Fibroblast of skin of left biceps (primary cell): ENCODE measurements at regions not wholly inside any gene's neighbourhood (a gene's known extent, or its start where the extent isn't known, plus 50 kb on each side); places are given as distances from the start of the nearest gene placed in this dataset.

Experiments
- DNase-seq, 2 experiments: peaks; one replicate each; pipeline ENCODE4 v3.0.0-alpha.2; 2013; ENCODE audit warnings: low read depth in 2 of 2

DNA sequence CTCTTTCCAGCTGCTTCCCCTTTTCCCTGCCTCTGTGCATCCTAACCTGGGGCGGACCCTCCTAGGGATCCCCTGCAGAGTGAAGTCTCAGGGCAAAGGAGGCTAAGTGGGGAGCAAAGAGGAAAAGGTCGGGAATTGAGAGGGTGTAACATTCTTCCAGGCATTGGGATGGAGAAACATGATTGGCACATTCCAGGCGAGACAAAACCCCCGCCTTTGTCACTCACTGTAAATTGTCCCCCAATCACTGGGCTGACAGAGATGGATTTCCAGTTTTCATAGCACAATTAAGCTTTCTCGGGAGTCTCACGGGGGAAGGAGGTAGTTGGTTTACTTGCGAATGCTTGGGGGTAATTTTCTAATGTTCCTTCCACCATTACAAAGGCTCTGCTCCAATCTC is 74.9 kb downstream of the MIAT start:
- no peak for DNase-seq

DNA sequence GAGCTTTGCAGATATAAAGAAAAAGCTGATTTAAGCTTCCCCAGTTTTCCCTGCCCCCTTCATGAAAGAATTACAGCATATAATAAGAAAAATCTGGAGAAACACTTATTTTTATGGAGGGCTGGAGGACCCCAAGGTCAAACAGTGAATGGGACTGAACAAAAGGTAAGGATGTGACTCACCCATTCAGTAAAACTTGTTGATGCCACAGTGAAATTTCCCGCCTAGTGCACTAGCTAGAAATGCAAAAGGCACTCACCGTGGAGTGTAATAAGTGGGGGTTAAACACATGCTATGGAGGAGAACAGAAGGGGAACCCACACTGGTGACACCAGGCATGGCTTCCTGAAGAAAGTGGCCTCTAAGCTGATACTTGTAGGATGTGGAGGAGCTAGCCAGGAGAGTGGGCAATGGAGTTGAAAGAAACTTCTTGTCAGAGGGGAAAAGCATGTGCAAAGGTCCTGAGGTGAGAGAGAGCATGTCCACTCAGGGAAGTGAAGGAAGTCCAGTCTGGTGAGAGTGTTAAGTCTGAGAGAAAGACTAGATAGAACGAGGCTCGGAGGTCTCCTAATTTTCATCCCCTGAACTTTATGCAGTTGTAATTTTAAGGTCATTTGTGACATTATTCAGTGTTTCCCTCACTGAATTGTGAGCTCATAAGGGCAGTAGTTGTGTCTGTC is 77.1 kb downstream of the MIAT start:
- DNase-seq: no peak

DNA sequence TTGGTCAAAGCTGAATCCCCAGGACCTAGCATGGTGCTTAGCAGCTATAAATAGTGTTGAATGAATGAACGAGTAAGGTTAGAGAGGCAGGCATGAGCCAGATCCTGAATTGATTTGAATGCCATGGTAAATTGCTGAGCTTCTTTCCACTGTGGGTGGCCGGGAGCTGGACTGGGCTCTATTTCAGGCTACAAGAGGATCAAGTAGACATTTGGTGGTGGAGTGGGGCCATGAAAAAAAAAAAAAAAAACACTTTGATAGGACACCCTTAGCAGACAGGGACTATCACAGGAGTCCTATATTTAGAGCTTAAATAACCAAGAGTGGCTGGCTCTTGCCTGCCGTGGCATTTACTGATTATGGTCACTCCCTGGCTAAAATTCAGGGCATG is 77.6 kb downstream of the MIAT start:
- DNase-seq: no peak

DNA sequence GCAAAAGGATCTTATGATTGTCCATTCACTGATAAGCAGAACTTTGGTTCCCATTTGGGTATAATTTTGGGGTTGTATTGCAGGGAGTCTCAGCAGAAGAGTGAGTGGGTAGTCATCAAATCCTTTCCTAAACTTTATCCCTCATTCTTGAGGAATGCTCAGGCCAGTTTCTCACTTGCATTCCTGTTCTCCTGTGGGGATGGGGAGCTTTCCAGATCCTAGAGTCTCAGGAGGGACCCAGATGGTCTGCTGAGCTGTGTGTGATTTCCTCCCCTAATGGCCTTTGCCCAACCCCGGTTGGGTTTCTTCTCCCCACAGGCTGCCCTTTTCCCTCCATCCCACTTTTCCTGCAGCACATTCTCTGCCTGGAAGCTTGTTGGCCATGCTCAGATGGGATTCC is 79.9 kb downstream of the MIAT start:
- peak in 1 of 2 experiments; percentile 33 for DNase-seq

DNA sequence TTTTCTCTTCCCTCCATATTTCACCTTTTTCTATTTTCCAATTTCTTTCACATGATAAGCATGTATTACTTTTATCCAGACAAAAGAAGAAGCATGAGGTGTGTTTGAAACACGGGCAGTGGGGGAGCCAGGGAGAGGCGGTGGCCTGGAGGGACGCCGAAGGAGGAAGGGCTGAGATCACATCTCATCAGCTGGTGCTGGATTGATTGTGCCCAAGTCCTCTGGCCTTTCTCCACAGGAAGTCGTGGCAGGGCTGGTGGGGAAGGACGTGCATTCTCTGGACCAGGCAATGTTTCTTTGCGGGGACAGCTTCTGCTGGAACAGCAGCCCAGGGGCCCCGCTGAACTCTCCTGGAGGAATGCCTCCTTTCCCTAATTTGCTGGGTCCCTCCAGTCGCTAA is 82.9 kb downstream of the MIAT start:
- DNase-seq: no peak

DNA sequence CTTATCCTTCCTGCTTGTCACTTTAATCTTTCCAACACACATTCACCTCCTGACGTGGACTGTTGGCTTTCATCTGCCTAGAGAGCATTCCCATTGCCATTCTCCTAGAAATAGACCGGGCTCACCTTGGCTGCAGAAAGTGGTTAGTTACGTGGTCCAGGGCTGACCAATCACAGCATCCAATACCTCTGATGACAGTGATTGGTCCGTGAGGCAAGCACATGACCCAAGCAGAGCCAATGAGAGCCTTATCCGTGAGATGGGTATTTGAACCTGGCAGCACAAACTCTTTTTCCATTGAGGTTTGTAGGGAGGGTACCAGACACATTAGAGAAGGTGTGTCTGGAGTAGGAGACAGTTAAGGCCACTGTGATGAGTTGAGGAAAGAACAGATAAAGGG is 85.8 kb downstream of the MIAT start:
- no peak for DNase-seq

DNA sequence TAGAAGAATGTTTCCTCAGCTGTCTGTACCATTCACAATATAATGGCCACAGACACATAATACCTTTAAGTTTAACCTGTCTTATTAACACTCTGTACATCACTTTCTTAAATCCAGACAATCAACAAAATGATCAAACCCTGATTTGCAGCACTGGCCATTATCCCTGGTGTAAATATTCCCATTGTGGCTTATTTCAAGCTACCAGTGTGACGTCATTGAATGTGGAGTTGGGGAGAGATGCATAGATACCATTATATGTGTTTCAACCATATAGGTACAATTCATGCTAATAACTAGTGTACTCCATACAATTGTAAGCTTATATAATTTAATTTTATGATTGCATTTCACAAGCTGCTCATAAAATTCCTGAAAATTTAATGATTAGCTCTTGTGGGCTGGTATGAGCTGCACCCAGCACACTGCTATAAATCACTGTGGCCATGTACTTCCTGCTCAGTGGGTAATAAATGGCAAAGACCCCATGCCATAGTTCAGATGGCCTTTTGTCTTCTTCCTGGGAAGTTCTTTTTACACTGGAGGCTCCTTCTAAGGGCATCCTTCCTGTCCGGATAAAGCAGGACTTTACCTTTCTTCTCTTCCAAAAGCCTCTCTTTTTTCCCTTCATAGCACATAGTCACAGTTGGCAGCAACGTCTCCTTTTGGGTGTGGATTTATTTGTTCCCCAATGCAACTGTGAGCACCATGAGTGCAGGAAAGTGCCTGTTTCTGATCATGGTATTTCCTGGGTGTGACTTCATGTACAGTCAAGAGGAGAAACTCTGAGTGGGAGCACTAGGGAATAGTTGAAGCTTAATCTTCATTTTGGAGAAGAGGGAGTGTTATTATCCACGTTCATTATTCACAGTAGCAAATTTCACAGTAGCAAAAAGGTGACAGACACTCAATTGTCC is 87.8 kb downstream of the MIAT start:
- DNase-seq: no peak

DNA sequence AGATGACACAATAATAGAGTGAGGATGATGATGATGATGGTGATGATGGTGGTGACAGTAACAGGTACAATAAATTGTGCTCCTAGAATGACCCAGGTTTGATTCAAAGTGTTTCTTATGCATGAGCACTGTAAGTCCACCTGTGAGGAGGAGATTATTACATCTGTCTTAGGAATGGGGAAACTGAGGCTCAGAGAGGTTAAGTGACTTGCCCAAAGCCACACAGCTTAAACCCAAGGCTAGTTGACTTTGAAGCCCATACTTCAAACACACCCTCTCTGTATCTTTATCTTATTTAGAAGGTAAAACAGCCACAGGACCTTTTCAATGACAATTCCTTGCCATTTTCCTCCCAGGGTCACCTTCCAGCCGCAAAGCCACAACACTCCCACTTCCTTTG is 88.9 kb downstream of the MIAT start:
- DNase-seq: no peak

DNA sequence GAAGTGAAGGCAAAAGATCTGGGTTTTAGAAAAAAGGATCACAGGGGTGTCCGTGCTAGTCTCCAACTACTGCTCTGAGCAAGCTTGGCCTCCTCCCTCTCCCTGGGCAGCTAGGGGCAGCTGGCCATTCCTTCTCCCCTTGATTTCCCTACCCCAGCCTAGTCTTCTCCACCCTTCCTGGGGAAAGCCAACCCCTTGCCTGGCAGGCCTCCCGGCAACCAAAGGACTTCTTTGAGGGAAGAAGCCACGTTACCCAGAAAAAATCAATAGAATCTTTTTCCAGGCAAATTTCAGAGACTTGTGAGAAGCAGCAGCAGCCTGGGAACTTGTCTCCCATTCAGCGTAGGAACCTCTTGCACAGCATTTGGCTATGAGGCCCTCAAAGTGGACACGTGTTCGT is 91.5 kb downstream of the MIAT start:
- DNase-seq: no peak

DNA sequence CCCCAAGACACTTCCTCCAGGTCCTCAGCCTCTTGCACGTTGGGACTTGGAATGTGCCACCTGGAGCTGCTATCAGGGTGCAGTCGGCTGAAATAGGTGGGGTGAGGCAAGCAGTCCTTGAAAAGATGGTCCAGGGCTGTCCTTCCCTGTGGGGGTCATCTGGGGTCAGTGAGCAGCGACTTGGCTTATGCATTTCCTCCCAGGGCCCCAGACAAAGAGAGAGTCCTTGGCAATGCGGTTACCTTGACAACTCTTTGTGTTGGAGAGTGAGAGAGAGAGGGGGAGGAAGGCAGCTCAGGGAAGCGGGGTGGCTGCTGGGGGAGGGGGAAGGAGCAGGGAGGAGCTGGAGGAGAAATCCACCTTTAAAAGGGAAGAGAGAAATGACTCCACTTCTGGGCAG is 93.8 kb downstream of the MIAT start:
- DNase-seq: no peak

DNA sequence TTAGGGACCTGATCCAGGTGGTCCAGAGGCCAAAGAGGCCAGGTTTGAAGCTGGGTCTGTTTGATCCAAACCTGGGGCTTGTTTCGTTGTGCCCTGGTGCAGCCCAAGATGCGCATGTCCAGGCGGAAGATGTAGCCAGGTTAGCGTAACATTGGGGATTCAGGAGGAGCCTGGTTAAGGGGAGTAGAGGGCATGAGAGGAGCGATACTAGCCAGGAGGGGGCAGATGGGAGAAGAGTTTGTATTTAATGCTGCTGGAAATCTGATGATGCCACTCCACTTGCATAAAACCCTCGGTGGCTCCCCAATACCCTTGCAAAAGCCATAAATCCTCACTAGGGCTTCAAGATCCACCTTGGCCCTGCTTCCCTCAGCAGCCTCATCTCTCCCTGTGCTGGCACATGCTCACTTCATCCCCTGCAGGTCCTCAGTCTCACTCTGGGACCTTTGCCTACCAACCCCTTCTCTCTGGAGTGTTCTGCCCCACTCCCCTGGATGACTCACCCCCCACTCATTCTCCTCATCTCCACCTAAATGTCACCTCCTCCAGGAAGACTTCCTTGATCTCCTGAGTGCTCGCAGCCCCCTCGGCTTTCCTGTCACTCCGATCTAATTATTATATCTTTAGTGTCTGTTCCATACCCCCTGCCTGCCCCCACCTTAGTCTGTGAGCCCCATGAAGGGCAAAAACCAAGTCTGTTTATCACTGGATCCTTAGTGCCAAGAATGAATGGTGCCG is 95.9 kb downstream of the MIAT start:
- no peak for DNase-seq

DNA sequence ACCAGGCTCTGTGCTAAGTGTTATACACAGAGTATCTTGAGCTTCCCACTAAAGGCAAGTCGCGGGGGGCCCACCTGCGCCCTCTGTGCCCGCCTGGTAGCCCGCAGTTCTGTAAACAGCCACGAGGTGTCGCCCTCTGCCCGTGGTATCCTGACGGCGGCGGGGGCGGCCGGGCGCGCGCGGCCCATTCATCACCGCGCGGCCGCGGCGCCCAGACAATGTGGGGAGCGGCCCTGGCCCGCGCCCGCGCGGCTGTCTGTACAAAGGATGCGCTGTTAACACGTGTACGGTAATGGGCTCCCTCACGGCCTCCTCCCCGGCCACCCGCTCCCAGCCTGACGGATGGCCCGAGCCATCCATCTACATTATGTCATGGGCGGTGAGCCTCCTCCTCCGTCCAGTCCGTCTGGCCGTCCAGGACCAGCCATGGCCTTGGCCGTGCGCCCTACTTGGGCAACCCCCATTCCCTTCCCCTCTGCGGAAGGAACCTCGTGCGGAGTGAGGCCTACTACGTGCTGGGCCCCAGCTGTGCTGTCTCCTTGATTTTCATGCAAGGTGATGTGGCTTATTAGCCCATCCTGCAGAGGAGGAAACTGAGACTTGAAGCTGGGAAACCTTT is 99.4 kb downstream of the MIAT start:
- DNase-seq: no peak

DNA sequence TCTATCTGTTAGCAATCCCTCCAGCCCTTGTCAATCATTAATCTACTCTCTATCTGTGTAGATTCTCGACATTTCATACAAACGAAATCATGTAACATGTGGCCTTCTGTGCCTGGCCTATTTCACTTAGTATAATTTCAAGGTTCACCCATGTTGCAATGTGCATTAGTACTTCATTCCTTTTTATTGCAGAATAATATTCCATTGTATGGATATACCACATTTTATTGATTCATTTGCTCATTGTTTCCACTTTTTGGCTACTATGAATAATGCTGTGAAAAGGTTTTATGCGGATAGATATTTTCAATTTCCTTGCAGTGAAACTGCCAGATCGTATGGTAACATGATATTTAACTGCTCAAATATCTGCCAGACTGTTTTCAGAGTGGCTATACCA is 100.1 kb downstream of the MIAT start:
- no peak for DNase-seq

DNA sequence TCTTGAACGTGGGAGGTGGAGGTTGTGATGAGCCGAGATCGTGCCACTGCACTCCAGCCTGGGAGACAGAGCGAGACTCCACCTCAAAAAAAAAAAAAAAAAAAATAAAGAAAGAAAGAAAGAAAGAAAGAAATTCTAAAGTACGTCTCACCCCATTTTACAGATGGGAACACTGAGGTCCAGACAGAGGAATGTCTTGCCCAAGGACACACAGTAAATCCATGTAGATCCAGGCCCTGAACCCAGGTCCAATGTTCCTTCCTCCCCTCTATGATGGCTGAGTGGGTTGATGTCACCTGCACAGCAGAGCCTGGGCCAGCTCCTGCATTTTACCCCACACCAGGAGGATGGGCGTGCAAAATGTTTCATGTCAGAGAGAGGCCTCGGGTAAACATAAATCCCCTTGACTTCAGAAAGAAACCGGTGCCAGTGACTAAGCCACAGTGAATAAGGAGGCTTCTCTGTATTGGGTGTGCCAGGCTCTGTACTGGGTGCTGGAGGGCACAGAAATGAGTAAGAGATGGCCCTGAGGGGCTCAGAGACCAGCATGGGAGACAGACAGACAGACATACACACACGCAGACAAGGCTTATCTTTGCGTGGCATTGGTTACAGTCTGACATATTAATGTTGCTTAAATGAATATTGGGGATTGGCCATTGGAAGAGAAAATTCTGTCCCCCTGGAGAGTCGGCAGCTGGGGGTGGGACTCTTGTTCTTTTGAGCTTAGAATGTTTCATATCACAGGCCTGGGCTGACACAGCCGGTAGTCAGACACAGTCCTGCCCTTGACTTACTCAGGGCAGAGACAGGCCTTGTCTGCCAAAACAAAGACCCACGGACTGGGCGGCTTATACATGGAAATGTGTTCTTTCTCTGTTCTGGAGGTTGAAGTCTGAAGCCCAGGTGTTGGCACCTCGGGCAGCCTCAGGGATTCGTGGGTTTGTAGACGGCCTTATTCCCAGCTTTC is 105.4 kb downstream of the MIAT start:
- DNase-seq: no peak

DNA sequence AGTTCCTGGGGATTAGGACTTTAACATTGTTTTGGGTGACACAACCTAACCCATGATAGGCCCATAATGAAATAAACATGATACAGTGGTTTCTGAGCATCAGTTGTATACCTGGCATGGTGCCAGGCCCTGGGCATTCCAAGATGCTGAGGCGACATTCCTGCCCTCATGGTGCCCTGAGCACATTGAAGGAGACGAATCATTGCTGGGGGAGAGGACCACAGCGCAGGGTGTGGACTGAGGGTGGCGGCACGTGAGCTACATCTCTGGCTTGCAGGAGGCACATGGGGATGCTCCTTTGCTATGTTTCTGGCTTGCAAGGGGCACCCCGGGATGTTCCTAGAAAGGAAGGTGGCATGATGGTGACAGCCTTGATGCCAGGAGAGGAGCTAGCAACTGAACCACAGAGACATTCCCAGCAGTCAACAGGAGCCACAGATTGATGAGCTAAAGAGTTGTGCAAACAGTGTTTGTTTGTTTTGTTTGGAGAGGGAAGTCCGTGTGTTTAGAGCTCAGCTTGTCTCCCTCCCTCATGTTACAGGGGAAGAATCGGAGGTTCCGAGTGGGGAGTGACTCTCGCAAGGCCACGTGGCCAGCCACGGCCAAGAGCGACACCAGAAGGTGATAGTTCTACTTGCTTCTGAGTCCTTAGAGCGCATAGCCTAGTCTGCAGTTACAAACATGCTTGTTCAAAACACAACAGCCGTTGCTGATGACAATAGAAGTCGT is 106.4 kb downstream of the MIAT start:
- DNase-seq: peak in 1 of 2 experiments; percentile 37

DNA sequence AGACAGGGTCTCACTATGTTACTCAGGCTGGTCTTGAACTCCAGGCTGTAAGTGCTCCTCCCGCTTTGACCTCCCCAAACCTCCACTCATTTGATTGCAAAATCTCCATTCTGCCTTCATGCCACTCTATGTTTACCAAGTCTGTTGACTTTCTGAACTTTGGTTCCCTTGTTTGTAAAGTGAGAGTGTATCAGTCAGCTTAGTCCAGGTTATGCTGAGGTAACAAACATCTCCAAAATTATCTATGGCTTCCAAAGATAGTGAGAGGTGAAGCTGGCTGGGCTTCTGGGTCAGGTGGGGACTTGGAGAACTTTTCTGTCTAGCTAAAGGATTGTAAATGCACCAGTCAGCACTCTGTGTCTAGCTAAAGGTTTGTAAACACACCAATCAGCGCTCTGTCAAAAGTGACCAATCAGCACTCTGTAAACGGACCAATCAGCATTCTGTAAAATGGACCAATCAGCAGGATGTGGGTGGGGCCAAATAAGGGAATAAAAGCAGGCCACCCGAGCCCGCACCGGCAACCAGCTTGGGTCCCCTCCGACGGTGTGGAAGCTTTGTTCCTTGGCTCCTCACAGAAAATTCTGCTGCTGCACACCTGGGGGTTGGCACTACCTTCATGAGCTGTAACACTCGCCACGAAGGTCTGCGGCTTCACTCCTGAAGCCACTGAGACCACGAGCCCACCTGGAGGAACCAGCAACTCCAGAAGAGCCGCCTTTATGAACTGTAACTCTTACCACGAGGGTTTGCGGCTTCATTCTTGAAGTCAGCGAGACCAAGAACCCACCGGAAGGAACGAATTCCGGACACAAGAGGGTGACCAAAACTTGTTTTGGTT is 109.3 kb downstream of the MIAT start:
- no peak for DNase-seq

DNA sequence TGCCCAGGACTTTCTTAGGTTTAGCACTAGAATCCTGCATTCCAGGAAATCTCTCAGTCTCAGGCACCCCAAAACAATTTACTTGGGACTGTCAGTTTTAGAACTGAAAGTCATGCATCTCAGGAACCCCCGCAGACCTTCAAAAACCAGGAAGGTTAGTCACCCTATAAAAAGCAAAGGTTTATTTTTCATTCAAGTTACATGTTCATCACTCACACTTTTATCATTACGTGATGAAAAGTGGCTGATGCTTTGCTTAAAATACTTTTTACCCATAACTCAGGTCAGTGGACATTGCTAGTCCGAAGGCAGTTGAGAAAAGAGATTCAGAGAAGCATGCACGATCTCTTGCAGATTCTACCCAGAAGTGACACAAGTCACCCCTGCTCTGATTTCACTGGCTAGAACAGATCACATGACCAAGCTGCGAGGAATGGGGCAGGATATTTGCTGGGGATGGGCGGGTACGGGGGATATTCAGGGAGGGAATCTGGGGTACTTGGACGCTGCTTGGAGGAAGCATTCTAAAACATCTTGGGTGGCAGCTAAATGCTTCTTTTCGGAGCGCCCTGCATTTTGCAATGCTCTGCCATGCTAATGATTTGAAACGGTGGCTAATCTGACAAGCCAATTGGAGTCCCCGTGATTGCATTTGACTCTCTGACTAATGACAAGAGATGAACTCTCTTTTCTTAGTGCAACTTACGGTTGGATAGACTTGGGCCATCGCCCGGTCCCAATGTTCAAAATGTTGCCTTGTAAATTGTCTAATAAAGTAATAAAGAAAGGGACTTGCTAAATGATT is 110.2 kb downstream of the MIAT start:
- DNase-seq: no peak

DNA sequence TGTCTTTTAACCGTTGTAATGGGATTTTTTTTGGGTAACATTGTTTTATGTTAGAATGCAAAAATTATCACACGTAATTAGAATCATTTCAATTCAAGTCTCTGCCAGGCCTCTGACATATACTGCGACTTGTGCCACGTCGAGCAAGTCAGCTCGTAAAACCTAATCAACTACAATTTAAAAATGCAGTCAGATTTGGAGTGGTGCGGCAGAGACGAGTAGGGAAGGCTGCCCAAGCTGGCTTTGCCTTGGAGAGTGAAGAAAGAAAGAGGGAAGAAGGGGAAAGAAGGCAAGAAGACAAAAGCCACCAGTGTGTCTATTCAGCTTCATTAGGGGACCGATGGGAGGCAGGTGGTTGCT is 110.7 kb downstream of the MIAT start:
- DNase-seq: no peak

DNA sequence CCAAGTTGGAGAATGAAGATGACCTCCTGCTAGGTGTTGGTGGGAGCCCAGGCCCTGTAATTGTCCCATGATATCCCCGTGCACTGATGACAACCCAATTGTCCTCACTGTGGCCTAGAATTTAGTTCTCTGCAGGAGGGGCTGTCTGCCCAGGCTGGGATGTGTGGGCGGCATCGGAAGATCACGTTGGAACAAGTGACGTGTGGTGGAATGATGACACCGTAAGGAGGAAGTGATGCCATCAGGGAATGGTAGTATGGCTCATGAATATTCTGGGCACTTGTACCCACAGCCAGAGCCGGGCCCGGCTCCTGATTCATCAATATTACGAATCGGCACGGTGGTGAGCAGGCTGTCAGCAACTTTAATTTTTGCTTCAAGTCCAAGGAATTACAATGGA is 111.6 kb downstream of the MIAT start:
- DNase-seq: no peak
